HepG2 (cell line): ENCODE measurements at regions not wholly inside any gene's neighbourhood (a gene's known extent, or its start where the extent isn't known, plus 50 kb on each side); places are given as distances from the start of the nearest gene placed in this dataset.

Source experiments
- ARNT ChIP-seq: fragments of 450-650 bp; IDR thresholded peaks from 2 replicates; pipeline ENCODE4 v1.6.1; 2017
- FOXP1 ChIP-seq, 2 experiments: fragments of 450-650 bp in 1 of 2; IDR thresholded peaks; 2 replicates each; pipeline ENCODE4 v1.6.1; 2017 to 2018; ENCODE audit warnings: antibody characterized with exemption in 1 of 2
- FOXP4 ChIP-seq: sonication (generic); formaldehyde crosslinking; IDR thresholded peaks from 2 replicates; pipeline ENCODE4 v1.4.0; 2020; ENCODE audit warnings: missing genetic modification reagents
- KDM6A ChIP-seq: IDR thresholded peaks from 2 replicates; pipeline ENCODE4 v1.6.1; 2016; ENCODE audit warnings: low read depth
- RFXANK ChIP-seq: IDR thresholded peaks from 2 replicates; pipeline ENCODE4 v1.6.1; 2016
- TEAD3 ChIP-seq: optimal IDR thresholded peaks from 2 replicates; pipeline ENCODE3; 2016; ENCODE audit warnings: borderline replicate concordance
- YEATS2 ChIP-seq: sonication (generic); formaldehyde crosslinking; IDR thresholded peaks from 2 replicates; pipeline ENCODE4 v1.4.0; 2020; ENCODE audit warnings: missing genetic modification reagents, borderline replicate concordance
- ZNF292 ChIP-seq: sonication (generic); formaldehyde crosslinking; IDR thresholded peaks from 2 replicates; pipeline ENCODE4 v1.8.1; 2022; ENCODE audit warnings: mild to moderate bottlenecking, low read depth, missing genetic modification reagents, borderline replicate concordance
- ZNF580 ChIP-seq: IDR thresholded peaks from 2 replicates; pipeline ENCODE4 v1.6.1; 2016; ENCODE audit warnings: low read depth, borderline replicate concordance
- ZNF704 ChIP-seq: sonication (generic); formaldehyde crosslinking; IDR thresholded peaks from 2 replicates; pipeline ENCODE4 v1.8.1; 2023; ENCODE audit warnings: mild to moderate bottlenecking, inconsistent platforms, moderate library complexity, missing genetic modification reagents, borderline replicate concordance
- ZNF720 ChIP-seq: sonication (generic); formaldehyde crosslinking; IDR thresholded peaks from 2 replicates; pipeline ENCODE4 v1.4.0; 2020; ENCODE audit warnings: missing genetic modification reagents
- ZNF770 ChIP-seq: sonication (generic); formaldehyde crosslinking; IDR thresholded peaks from 2 replicates; pipeline ENCODE4 v1.5.0; 2020; ENCODE audit warnings: mild to moderate bottlenecking, missing genetic modification reagents
- TF ChIP-seq, protein P1 (sequence below): sonication (generic); formaldehyde crosslinking; IDR thresholded peaks from 2 replicates; pipeline ENCODE4 v1.4.0; 2020; ENCODE audit warnings: missing genetic modification reagents, borderline replicate concordance
- TF ChIP-seq, protein P2 (sequence below): sonication (generic); formaldehyde crosslinking; IDR thresholded peaks from 2 replicates; pipeline ENCODE4 v1.4.0; 2020; ENCODE audit warnings: mild to moderate bottlenecking, missing genetic modification reagents
- TF ChIP-seq, protein P3 (sequence below): sonication (generic); formaldehyde crosslinking; IDR thresholded peaks from 2 replicates; pipeline ENCODE4 v1.4.0; 2020; ENCODE audit warnings: low read depth, missing genetic modification reagents
- TF ChIP-seq, protein P4 (sequence below): sonication (generic); formaldehyde crosslinking; IDR thresholded peaks from 2 replicates; pipeline ENCODE4 v1.5.0; 2020; ENCODE audit warnings: missing genetic modification reagents

GRCh38 chr7:41507686-41508268, 195.1 kb downstream of the INHBA start (continued):
- TF ChIP-seq, protein P1, sequence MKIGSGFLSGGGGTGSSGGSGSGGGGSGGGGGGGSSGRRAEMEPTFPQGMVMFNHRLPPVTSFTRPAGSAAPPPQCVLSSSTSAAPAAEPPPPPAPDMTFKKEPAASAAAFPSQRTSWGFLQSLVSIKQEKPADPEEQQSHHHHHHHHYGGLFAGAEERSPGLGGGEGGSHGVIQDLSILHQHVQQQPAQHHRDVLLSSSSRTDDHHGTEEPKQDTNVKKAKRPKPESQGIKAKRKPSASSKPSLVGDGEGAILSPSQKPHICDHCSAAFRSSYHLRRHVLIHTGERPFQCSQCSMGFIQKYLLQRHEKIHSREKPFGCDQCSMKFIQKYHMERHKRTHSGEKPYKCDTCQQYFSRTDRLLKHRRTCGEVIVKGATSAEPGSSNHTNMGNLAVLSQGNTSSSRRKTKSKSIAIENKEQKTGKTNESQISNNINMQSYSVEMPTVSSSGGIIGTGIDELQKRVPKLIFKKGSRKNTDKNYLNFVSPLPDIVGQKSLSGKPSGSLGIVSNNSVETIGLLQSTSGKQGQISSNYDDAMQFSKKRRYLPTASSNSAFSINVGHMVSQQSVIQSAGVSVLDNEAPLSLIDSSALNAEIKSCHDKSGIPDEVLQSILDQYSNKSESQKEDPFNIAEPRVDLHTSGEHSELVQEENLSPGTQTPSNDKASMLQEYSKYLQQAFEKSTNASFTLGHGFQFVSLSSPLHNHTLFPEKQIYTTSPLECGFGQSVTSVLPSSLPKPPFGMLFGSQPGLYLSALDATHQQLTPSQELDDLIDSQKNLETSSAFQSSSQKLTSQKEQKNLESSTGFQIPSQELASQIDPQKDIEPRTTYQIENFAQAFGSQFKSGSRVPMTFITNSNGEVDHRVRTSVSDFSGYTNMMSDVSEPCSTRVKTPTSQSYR (CRISPR knock-in tag) = no peak
- TF ChIP-seq, protein P2, sequence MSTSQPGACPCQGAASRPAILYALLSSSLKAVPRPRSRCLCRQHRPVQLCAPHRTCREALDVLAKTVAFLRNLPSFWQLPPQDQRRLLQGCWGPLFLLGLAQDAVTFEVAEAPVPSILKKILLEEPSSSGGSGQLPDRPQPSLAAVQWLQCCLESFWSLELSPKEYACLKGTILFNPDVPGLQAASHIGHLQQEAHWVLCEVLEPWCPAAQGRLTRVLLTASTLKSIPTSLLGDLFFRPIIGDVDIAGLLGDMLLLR (CRISPR knock-in tag) = no peak
- TF ChIP-seq ZNF704 (no peak), ZNF720 (no peak), FOXP1 (IDR thresholded peaks at IDR 0.05) (no peak), FOXP1 (CRISPR knock-in tag; IDR thresholded peaks at IDR 0.05) (peak; percentile 50), ZNF292 (CRISPR knock-in tag) (no peak), ARNT (no peak), ZNF770 (CRISPR knock-in tag) (no peak), RFXANK (CRISPR knock-in tag) (no peak), YEATS2 (CRISPR knock-in tag) (no peak), ZNF580 (CRISPR knock-in tag) (no peak), FOXP4 (CRISPR knock-in tag) (0 out of 2 replicates have a peak, but pooled peaks have one; percentile 30), TEAD3 (peak; percentile 38), KDM6A (CRISPR knock-in tag) (peak; percentile 23; the same call in 1 of the 2 replicates)
- TF ChIP-seq, protein P3, sequence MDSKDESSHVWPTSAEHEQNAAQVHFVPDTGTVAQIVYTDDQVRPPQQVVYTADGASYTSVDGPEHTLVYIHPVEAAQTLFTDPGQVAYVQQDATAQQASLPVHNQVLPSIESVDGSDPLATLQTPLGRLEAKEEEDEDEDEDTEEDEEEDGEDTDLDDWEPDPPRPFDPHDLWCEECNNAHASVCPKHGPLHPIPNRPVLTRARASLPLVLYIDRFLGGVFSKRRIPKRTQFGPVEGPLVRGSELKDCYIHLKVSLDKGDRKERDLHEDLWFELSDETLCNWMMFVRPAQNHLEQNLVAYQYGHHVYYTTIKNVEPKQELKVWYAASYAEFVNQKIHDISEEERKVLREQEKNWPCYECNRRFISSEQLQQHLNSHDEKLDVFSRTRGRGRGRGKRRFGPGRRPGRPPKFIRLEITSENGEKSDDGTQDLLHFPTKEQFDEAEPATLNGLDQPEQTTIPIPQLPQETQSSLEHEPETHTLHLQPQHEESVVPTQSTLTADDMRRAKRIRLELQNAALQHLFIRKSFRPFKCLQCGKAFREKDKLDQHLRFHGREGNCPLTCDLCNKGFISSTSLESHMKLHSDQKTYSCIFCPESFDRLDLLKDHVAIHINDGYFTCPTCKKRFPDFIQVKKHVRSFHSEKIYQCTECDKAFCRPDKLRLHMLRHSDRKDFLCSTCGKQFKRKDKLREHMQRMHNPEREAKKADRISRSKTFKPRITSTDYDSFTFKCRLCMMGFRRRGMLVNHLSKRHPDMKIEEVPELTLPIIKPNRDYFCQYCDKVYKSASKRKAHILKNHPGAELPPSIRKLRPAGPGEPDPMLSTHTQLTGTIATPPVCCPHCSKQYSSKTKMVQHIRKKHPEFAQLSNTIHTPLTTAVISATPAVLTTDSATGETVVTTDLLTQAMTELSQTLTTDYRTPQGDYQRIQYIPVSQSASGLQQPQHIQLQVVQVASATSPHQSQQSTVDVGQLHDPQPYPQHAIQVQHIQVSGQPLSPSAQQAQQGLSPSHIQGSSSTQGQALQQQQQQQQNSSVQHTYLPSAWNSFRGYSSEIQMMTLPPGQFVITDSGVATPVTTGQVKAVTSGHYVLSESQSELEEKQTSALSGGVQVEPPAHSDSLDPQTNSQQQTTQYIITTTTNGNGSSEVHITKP = no peak
- TF ChIP-seq, protein P4, sequence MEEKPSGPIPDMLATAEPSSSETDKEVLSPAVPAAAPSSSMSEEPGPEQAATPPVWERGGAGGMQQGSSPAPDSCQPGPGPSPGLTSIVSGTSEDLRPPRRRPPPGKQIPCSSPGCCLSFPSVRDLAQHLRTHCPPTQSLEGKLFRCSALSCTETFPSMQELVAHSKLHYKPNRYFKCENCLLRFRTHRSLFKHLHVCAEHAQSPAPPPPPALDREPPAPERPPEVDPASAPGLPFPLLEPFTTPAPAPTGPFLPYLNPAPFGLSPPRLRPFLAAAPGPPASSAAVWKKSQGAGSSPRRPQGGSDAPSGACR (CRISPR knock-in tag) = no peak
